ENCODE measurements at regions not wholly inside any gene's neighbourhood (a gene's known extent, or its start where the extent isn't known, plus 50 kb on each side); places are given as distances from the start of the nearest gene placed in this dataset.
"Not testable (repeated sequence)": the region's sequence is repeated elsewhere in the genome, so short reads cannot be mapped to it uniquely, and the experiment has no call there.

DNA sequence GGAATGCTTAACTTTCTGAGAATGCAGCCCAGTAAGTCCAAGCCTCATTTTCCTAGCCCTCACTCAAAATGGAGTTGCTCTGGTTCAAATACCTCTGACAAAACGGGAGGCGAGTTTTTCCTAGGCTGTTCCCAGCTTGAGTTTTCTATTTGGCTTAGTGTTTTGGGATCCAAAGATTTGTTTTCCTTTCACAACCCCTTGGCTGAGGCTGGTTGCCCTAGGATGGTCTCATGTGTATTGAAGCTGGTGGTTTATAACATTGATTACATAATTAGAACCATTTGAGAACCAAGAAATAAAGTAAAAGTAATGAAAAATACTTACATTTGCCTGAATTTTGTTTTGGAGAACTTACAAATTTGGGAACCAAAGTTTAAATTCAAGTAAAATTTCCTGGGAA is 611.1 kb upstream of the LUZP2 start:
- Histone ChIP-seq H3K27ac (ENCODE audit: low read depth, low read length) (no peak overlapping the region), H3K4me3 (ENCODE audit: low read depth, low read length) (no peak overlapping the region), H3K9ac (ENCODE audit: low read depth, low read length) (no peak overlapping the region), H3K36me3 (ENCODE audit: control insufficient read depth, insufficient read depth, low read length) (no peaks in the 10 kb centered on the region), H3K4me1 (ENCODE audit: control insufficient read depth, insufficient read depth, low read length) (peaks cover 4% of the 10 kb centered on the region; the same call in 1 of the 2 replicates), H3K27me3 (ENCODE audit: control insufficient read depth, insufficient read depth, low read length) (no peaks in the 10 kb centered on the region), H3K9me3 (ENCODE audit: control insufficient read depth, insufficient read depth, low read length) (no peaks in the 10 kb centered on the region)

DNA sequence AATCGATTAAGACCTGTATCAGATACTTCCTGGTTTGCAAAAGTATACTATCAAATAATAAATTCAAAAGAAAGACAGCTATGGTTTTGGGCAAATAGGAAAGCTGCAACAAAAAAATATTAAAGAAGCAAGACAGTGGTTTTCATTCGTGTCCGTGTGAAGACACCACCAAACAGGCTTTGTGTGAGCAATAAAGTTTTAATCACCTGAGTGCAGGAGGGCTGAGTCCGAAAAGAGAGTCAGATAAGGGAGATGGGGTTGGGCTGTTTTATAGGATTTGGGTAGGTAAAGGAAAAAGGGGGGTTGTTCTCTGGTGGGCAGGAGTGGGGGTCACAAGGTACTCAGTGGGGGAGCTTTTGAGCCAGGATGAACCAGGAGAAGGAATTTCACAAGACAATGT is 609.7 kb upstream of the LUZP2 start:
- H3K9me3 ChIP-seq (ENCODE audit: control insufficient read depth, insufficient read depth, low read length); H3K36me3 ChIP-seq (ENCODE audit: control insufficient read depth, insufficient read depth, low read length); H3K4me3 ChIP-seq (ENCODE audit: low read depth, low read length); H3K9ac ChIP-seq (ENCODE audit: low read depth, low read length); H3K27me3 ChIP-seq (ENCODE audit: control insufficient read depth, insufficient read depth, low read length); H3K4me1 ChIP-seq (ENCODE audit: control insufficient read depth, insufficient read depth, low read length): not testable (repeated sequence)
- peak overlapping the region; percentile 18 for H3K27ac ChIP-seq (ENCODE audit: low read depth, low read length)

DNA sequence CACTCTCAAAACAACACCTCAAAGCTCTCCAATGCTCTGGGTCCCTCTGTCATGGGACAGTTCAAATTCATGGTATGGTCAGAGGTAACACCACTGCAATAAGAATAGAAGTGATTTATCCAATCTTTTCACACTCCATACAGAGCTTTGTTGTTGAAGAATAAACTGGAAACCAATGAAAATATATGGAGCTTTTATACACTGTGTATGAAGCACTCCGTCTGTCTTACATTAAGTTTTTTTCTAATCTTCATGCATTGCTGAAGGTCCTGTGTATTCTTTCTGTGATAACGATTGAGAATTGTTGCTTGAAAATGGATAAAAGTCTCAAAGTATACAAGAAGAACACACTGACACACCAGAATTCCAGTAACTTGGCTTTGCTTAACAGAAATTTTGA is 603.7 kb upstream of the LUZP2 start:
- Histone ChIP-seq H3K4me1 (ENCODE audit: control insufficient read depth, insufficient read depth, low read length) (no peaks in the 10 kb centered on the region), H3K27me3 (ENCODE audit: control insufficient read depth, insufficient read depth, low read length) (no peaks in the 10 kb centered on the region), H3K9me3 (ENCODE audit: control insufficient read depth, insufficient read depth, low read length) (no peaks in the 10 kb centered on the region), H3K4me3 (ENCODE audit: low read depth, low read length) (no peak overlapping the region), H3K27ac (ENCODE audit: low read depth, low read length) (no peak overlapping the region), H3K9ac (ENCODE audit: low read depth, low read length) (no peak overlapping the region), H3K36me3 (ENCODE audit: control insufficient read depth, insufficient read depth, low read length) (no peaks in the 10 kb centered on the region)

DNA sequence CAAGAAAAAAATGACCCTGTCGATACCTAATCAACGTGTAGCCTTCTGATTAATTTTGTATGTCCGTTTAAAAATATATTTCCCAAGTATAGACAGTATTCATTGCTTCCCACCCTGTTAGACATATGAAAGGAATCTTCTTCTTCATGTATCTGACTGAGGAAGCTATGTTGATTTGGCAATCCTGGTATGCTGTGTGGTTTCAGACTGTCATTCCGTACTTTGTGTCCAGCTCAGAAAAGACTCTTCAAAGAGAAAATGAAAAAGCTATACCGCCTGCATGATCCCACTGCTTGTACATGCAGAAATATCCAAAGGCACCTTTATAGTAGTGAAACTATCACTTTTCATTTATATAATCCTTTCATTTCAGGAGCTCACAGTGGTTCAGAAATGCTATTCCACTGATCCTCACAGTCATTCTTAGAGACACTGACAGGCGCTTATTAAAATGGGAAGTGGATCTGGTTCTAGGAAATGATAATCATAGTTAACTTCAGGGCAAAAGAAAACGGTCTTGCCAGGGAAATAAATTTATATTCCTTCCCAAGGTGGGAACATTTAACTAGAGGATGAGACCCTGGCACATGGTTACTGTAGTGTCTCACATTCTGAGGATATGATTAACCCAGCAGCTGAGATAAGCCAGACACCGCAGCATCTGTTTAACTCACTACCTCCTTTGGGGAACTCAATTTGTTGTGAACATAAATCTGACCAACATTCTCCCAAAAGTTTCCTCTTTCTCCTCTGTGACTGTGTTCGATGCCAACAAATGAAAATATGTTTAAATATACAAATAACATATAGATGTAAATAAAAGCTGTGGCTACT is 599.2 kb upstream of the LUZP2 start:
- no peaks in the 10 kb centered on the region for H3K4me1 ChIP-seq (ENCODE audit: control insufficient read depth, insufficient read depth, low read length)
- no peak overlapping the region for H3K9ac ChIP-seq (ENCODE audit: low read depth, low read length)
- no peaks in the 10 kb centered on the region for H3K9me3 ChIP-seq (ENCODE audit: control insufficient read depth, insufficient read depth, low read length)
- H3K36me3 ChIP-seq (ENCODE audit: control insufficient read depth, insufficient read depth, low read length): no peaks in the 10 kb centered on the region
- no peak overlapping the region for H3K4me3 ChIP-seq (ENCODE audit: low read depth, low read length)
- H3K27ac ChIP-seq (ENCODE audit: low read depth, low read length): no peak overlapping the region
- H3K27me3 ChIP-seq (ENCODE audit: control insufficient read depth, insufficient read depth, low read length): no peaks in the 10 kb centered on the region

DNA sequence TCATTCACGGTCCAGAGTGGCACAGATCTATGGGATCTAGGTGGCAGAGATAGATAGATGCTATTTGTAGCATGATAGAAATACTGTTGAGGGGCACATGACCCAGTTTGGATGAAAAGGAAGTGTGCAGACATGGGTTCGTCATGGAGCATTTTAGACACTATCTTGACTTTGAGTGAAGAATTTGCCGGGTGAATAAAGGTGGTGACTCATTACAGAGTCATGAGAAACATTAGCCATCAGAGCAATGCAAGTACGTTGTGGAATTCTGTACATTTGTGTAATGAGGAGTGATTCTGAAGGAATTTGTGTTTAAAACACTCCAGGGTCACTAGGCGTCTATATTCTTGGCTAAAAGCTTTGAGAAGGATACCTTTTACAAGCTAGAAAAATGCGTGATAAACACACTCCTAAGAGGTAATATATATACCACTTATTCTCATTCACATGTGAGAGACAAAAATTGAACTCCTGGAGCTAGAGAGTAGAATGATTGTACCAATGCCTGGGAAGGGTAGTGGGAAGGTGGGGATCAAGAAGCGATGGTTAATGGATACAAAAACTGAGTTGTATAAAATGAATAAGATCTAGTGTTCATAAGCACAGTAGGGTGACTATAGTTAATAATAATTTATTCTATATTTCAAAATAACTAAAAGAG is 593.7 kb upstream of the LUZP2 start:
- no peak overlapping the region for H3K9ac ChIP-seq (ENCODE audit: low read depth, low read length)
- no peaks in the 10 kb centered on the region for H3K27me3 ChIP-seq (ENCODE audit: control insufficient read depth, insufficient read depth, low read length)
- H3K36me3 ChIP-seq (ENCODE audit: control insufficient read depth, insufficient read depth, low read length): no peaks in the 10 kb centered on the region
- H3K4me3 ChIP-seq (ENCODE audit: low read depth, low read length): no peak overlapping the region
- no peak overlapping the region for H3K27ac ChIP-seq (ENCODE audit: low read depth, low read length)
- H3K9me3 ChIP-seq (ENCODE audit: control insufficient read depth, insufficient read depth, low read length): no peaks in the 10 kb centered on the region
- no peaks in the 10 kb centered on the region for H3K4me1 ChIP-seq (ENCODE audit: control insufficient read depth, insufficient read depth, low read length)

DNA sequence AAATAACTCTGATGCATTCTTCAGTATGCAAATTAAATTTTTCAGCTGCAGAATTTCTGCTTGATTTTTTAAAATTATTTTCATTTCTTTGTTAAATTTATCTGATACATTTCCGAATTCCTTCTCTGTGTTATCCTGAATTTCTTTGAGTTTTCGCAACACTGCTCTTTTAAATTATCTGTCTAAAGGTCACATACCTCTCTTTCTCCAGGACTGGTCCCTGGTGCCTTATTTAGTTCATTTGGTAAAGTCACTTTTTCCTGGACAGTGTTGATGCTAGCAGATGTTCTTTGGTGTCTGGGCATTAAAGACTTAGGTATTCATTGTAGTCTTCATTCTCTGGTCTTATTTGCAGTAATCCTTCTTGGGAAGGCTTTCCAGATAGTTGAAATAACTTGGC is 577.4 kb upstream of the LUZP2 start:
- Histone ChIP-seq H3K4me1 (ENCODE audit: control insufficient read depth, insufficient read depth, low read length) (peaks cover under 1% of the 10 kb centered on the region; the same call in 1 of the 2 replicates), H3K4me3 (ENCODE audit: low read depth, low read length) (no peak overlapping the region), H3K27ac (ENCODE audit: low read depth, low read length) (no peak overlapping the region), H3K36me3 (ENCODE audit: control insufficient read depth, insufficient read depth, low read length) (no peaks in the 10 kb centered on the region), H3K9me3 (ENCODE audit: control insufficient read depth, insufficient read depth, low read length) (no peaks in the 10 kb centered on the region), H3K9ac (ENCODE audit: low read depth, low read length) (no peak overlapping the region), H3K27me3 (ENCODE audit: control insufficient read depth, insufficient read depth, low read length) (no peaks in the 10 kb centered on the region)

DNA sequence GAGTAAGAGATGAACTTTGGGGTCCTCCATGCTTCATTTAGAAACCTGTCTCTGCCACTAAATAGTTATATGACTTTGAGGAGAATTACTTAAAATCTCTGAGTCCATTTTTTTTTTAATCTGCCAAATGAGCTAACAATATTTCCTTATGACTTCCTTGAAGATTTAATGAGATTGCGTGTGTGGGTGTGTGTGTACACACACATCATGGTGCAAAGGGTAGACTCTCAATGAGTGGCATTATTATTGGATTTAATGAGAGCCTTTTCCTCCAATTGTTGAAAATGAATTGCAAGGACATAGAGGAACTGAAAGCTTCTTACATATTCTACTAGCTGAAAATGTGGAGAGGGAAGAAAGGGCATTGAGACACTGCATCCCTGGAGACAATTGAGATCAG is 573.5 kb upstream of the LUZP2 start:
- no peak overlapping the region for H3K9ac ChIP-seq (ENCODE audit: low read depth, low read length)

DNA sequence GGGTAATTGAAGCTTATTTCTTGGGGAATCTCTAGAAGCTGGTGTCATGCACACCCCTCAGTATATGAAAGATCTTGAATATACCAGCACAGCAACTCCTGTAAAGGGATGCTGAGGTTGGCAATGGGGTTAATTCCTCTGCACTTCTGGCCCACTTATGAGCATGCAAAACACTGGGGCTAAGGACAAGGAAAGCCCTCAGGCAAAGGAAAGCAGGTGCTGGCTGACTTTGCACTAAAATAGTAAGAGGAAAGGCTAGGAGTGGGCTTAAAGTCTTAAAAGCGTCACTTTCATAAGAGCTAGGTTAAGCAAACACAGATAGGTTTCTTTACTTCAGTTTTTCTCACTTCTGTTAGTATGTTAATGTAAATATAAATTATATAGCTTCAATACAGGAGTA is 572.6 kb upstream of the LUZP2 start:
- no peak overlapping the region for H3K4me3 ChIP-seq (ENCODE audit: low read depth, low read length)
- no peak overlapping the region for H3K9ac ChIP-seq (ENCODE audit: low read depth, low read length)
- H3K36me3 ChIP-seq (ENCODE audit: control insufficient read depth, insufficient read depth, low read length): no peaks in the 10 kb centered on the region
- H3K4me1 ChIP-seq (ENCODE audit: control insufficient read depth, insufficient read depth, low read length): peaks cover 3% of the 10 kb centered on the region; the same call in 1 of the 2 replicates
- no peak overlapping the region for H3K27ac ChIP-seq (ENCODE audit: low read depth, low read length)
- no peaks in the 10 kb centered on the region for H3K9me3 ChIP-seq (ENCODE audit: control insufficient read depth, insufficient read depth, low read length)
- H3K27me3 ChIP-seq (ENCODE audit: control insufficient read depth, insufficient read depth, low read length): no peaks in the 10 kb centered on the region

More for the DNA sequence above, 573.5 kb upstream of the LUZP2 start:
- Histone ChIP-seq H3K27ac (ENCODE audit: low read depth, low read length) (no peak overlapping the region), H3K36me3 (ENCODE audit: control insufficient read depth, insufficient read depth, low read length) (no peaks in the 10 kb centered on the region), H3K9me3 (ENCODE audit: control insufficient read depth, insufficient read depth, low read length) (no peaks in the 10 kb centered on the region), H3K4me1 (ENCODE audit: control insufficient read depth, insufficient read depth, low read length) (peaks cover 3% of the 10 kb centered on the region; the same call in 1 of the 2 replicates), H3K27me3 (ENCODE audit: control insufficient read depth, insufficient read depth, low read length) (no peaks in the 10 kb centered on the region), H3K4me3 (ENCODE audit: low read depth, low read length) (no peak overlapping the region)

DNA sequence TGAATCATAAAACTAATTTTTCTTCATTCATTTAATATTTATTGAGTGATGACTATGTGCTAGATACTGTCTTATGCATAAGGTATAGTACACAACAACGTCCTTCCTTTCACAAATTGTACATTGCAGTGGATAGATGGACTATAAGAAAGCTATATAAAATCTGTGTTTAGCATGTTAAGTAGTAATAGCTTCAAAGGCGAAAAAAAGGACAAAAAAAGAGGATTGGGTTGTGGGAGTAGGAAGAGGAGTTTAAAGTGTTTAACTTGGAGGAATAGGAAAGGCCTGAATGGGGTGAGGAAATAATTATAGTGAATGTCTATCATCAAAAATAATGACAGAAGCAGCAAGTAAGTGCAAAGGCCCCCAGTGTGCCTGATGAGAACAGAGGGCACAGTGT is 565.4 kb upstream of the LUZP2 start:
- Histone ChIP-seq H3K27ac (ENCODE audit: low read depth, low read length) (no peak overlapping the region), H3K9ac (ENCODE audit: low read depth, low read length) (no peak overlapping the region), H3K4me3 (ENCODE audit: low read depth, low read length) (no peak overlapping the region), H3K36me3 (ENCODE audit: control insufficient read depth, insufficient read depth, low read length) (no peaks in the 10 kb centered on the region), H3K27me3 (ENCODE audit: control insufficient read depth, insufficient read depth, low read length) (no peaks in the 10 kb centered on the region), H3K4me1 (ENCODE audit: control insufficient read depth, insufficient read depth, low read length) (no peaks in the 10 kb centered on the region), H3K9me3 (ENCODE audit: control insufficient read depth, insufficient read depth, low read length) (no peaks in the 10 kb centered on the region; the same call in 1 of the 2 replicates)

DNA sequence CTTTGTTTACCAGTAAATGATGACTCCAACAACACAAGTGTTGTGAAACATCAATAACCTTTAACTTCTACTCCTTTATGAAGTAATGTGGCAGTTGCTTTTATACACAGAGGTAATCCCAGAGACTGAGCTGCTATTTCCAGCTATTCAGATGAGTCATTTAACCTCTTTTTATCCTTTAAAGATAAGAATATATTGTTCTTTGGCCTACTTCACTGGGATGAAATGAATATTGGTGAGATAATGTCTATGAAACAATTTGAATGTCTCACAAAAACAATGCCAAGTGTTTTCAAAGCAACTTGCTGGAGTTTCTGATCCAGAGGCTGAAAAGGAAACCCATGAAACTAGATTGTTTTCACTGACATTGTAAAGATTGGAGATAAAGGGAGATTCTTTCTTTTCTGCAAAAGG is 564.4 kb upstream of the LUZP2 start:
- no peaks in the 10 kb centered on the region for H3K4me1 ChIP-seq (ENCODE audit: control insufficient read depth, insufficient read depth, low read length)
- no peaks in the 10 kb centered on the region for H3K27me3 ChIP-seq (ENCODE audit: control insufficient read depth, insufficient read depth, low read length)
- H3K9ac ChIP-seq (ENCODE audit: low read depth, low read length): no peak overlapping the region
- no peak overlapping the region for H3K27ac ChIP-seq (ENCODE audit: low read depth, low read length)
- no peaks in the 10 kb centered on the region; the same call in 1 of the 2 replicates for H3K9me3 ChIP-seq (ENCODE audit: control insufficient read depth, insufficient read depth, low read length)
- H3K36me3 ChIP-seq (ENCODE audit: control insufficient read depth, insufficient read depth, low read length): no peaks in the 10 kb centered on the region
- H3K4me3 ChIP-seq (ENCODE audit: low read depth, low read length): no peak overlapping the region

DNA sequence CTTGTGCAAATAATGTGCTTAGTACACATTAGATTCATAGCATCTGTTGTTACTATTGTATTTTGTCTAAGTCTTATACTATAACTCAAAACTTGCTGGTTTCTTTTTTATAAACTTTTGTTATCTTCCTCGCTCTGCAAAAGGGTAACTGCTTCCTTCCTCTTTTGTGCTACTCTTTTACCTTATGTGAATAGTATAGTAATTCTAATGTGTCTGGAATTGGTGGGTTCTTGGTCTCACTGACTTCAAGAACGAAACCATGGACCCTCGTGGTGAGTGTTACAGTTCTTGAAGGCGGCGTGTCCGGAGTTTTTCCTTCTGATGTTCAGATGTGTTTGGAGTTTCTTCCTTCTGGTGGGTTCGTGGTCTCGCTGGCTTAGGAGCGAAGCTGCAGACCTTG is 563.1 kb upstream of the LUZP2 start:
- H3K9me3 ChIP-seq (ENCODE audit: control insufficient read depth, insufficient read depth, low read length): no peaks in the 10 kb centered on the region; the same call in 1 of the 2 replicates
- no peaks in the 10 kb centered on the region for H3K36me3 ChIP-seq (ENCODE audit: control insufficient read depth, insufficient read depth, low read length)
- H3K4me3 ChIP-seq (ENCODE audit: low read depth, low read length): no peak overlapping the region
- no peaks in the 10 kb centered on the region for H3K4me1 ChIP-seq (ENCODE audit: control insufficient read depth, insufficient read depth, low read length)
- H3K27ac ChIP-seq (ENCODE audit: low read depth, low read length): no peak overlapping the region
- H3K27me3 ChIP-seq (ENCODE audit: control insufficient read depth, insufficient read depth, low read length): no peaks in the 10 kb centered on the region
- no peak overlapping the region for H3K9ac ChIP-seq (ENCODE audit: low read depth, low read length)

Data from HUES48 (cell line).